ENCODE measurements at regions not wholly inside any gene's neighbourhood (a gene's known extent, or its start where the extent isn't known, plus 50 kb on each side); places are given as distances from the start of the nearest gene placed in this dataset.
"Not testable (repeated sequence)": the region's sequence is repeated elsewhere in the genome, so short reads cannot be mapped to it uniquely, and the experiment has no call there.

GRCh38 chr13:76326343-76326742 lies 559.9 kb downstream of the KCTD12 start:
- DNase-seq (ENCODE audit: insufficient read length), result no peak
- TF ChIP-seq TAF1 (IDR thresholded peaks at IDR 0.05; ENCODE audit: borderline replicate concordance, low read depth, low read length), result no peak
- no peak for TF ChIP-seq POLR2AphosphoS5 (IDR thresholded peaks at IDR 0.05; ENCODE audit: low read depth, low read length)
- no peak for TF ChIP-seq POLR2A (IDR thresholded peaks at IDR 0.05; ENCODE audit: low read depth, low read length)
- FAIRE-seq, result no peak

GRCh38 chr13:76319921-76320320 lies 566.3 kb downstream of the KCTD12 start:
- TF ChIP-seq POLR2AphosphoS5 (IDR thresholded peaks at IDR 0.05; ENCODE audit: low read depth, low read length), result no peak
- FAIRE-seq (no peak), DNase-seq (ENCODE audit: insufficient read length) (no peak)

GRCh38 chr13:76316998-76317527 lies 569.1 kb downstream of the KCTD12 start:
- FAIRE-seq, result no peak
- DNase-seq (ENCODE audit: insufficient read length), result no peak
- TF ChIP-seq POLR2A (IDR thresholded peaks at IDR 0.05; ENCODE audit: low read depth, low read length) (no peak), POLR2AphosphoS5 (IDR thresholded peaks at IDR 0.05; ENCODE audit: low read depth, low read length) (no peak), TAF1 (IDR thresholded peaks at IDR 0.05; ENCODE audit: borderline replicate concordance, low read depth, low read length) (no peak)

GRCh38 chr13:76314495-76314894 lies 571.7 kb downstream of the KCTD12 start:
- DNase-seq (ENCODE audit: insufficient read length) (no peak), FAIRE-seq (no peak)
- no peak for TF ChIP-seq POLR2A (IDR thresholded peaks at IDR 0.05; ENCODE audit: low read depth, low read length)
- TF ChIP-seq POLR2AphosphoS5 (IDR thresholded peaks at IDR 0.05; ENCODE audit: low read depth, low read length), result no peak
- TF ChIP-seq TAF1 (IDR thresholded peaks at IDR 0.05; ENCODE audit: borderline replicate concordance, low read depth, low read length), result no peak

GRCh38 chr13:76307142-76307541 lies 579.1 kb downstream of the KCTD12 start:
- FAIRE-seq (no peak), DNase-seq (ENCODE audit: insufficient read length) (no peak)
- TF ChIP-seq TAF1 (IDR thresholded peaks at IDR 0.05; ENCODE audit: borderline replicate concordance, low read depth, low read length) (no peak), POLR2AphosphoS5 (IDR thresholded peaks at IDR 0.05; ENCODE audit: low read depth, low read length) (no peak), POLR2A (IDR thresholded peaks at IDR 0.05; ENCODE audit: low read depth, low read length) (no peak)

GRCh38 chr13:76300688-76301087 lies 585.5 kb downstream of the KCTD12 start:
- no peak for FAIRE-seq
- TF ChIP-seq POLR2A (IDR thresholded peaks at IDR 0.05; ENCODE audit: low read depth, low read length) (no peak), POLR2AphosphoS5 (IDR thresholded peaks at IDR 0.05; ENCODE audit: low read depth, low read length) (no peak), TAF1 (IDR thresholded peaks at IDR 0.05; ENCODE audit: borderline replicate concordance, low read depth, low read length) (no peak)
- DNase-seq (ENCODE audit: insufficient read length), result no peak

- no peak for TF ChIP-seq TAF1 (IDR thresholded peaks at IDR 0.05; ENCODE audit: borderline replicate concordance, low read depth, low read length)
- TF ChIP-seq POLR2AphosphoS5 (IDR thresholded peaks at IDR 0.05; ENCODE audit: low read depth, low read length), result no peak
- TF ChIP-seq POLR2A (IDR thresholded peaks at IDR 0.05; ENCODE audit: low read depth, low read length), result no peak
- FAIRE-seq (no peak), DNase-seq (ENCODE audit: insufficient read length) (no peak)
Observed at GRCh38 chr13:76297331-76297730, 588.9 kb downstream of the KCTD12 start.

GRCh38 chr13:76296751-76297150 lies 589.5 kb downstream of the KCTD12 start:
- FAIRE-seq (no peak), DNase-seq (ENCODE audit: insufficient read length) (no peak)
- TF ChIP-seq POLR2AphosphoS5 (IDR thresholded peaks at IDR 0.05; ENCODE audit: low read depth, low read length) (no peak), TAF1 (IDR thresholded peaks at IDR 0.05; ENCODE audit: borderline replicate concordance, low read depth, low read length) (no peak), POLR2A (IDR thresholded peaks at IDR 0.05; ENCODE audit: low read depth, low read length) (no peak)

GRCh38 chr13:76295020-76295419 lies 591.2 kb downstream of the KCTD12 start:
- DNase-seq (ENCODE audit: insufficient read length); FAIRE-seq: not testable (repeated sequence)

GRCh38 chr13:76293751-76294150 lies 592.5 kb downstream of the KCTD12 start:
- DNase-seq (ENCODE audit: insufficient read length) (no peak), FAIRE-seq (no peak)
- TF ChIP-seq POLR2AphosphoS5 (IDR thresholded peaks at IDR 0.05; ENCODE audit: low read depth, low read length) (no peak), POLR2A (IDR thresholded peaks at IDR 0.05; ENCODE audit: low read depth, low read length) (no peak), TAF1 (IDR thresholded peaks at IDR 0.05; ENCODE audit: borderline replicate concordance, low read depth, low read length) (no peak)

- DNase-seq (ENCODE audit: insufficient read length), result no peak
- no peak for FAIRE-seq
- TF ChIP-seq TAF1 (IDR thresholded peaks at IDR 0.05; ENCODE audit: borderline replicate concordance, low read depth, low read length) (no peak), POLR2AphosphoS5 (IDR thresholded peaks at IDR 0.05; ENCODE audit: low read depth, low read length) (no peak), POLR2A (IDR thresholded peaks at IDR 0.05; ENCODE audit: low read depth, low read length) (no peak)
Observed at GRCh38 chr13:76293346-76293745, 592.9 kb downstream of the KCTD12 start.

- DNase-seq (ENCODE audit: insufficient read length) (no peak), FAIRE-seq (no peak)
- TF ChIP-seq POLR2A (IDR thresholded peaks at IDR 0.05; ENCODE audit: low read depth, low read length) (no peak), TAF1 (IDR thresholded peaks at IDR 0.05; ENCODE audit: borderline replicate concordance, low read depth, low read length) (no peak), POLR2AphosphoS5 (IDR thresholded peaks at IDR 0.05; ENCODE audit: low read depth, low read length) (no peak)
Observed at GRCh38 chr13:76292726-76293125, 593.5 kb downstream of the KCTD12 start.

GRCh38 chr13:76292031-76292430 lies 594.2 kb downstream of the KCTD12 start:
- no peak for FAIRE-seq
- TF ChIP-seq POLR2AphosphoS5 (IDR thresholded peaks at IDR 0.05; ENCODE audit: low read depth, low read length) (no peak), POLR2A (IDR thresholded peaks at IDR 0.05; ENCODE audit: low read depth, low read length) (no peak), TAF1 (IDR thresholded peaks at IDR 0.05; ENCODE audit: borderline replicate concordance, low read depth, low read length) (no peak)
- DNase-seq (ENCODE audit: insufficient read length), result no peak
